DLD1 (cell line): ENCODE measurements at regions not wholly inside any gene's neighbourhood (a gene's known extent, or its start where the extent isn't known, plus 50 kb on each side); places are given as distances from the start of the nearest gene placed in this dataset.

ENCODE experiments used
- in situ Hi-C: cut with HindIII; loops from 2 replicates; pipeline ENCODE4 v1.10.0; 2017; ENCODE audit warnings: low sequenced_read_pairs

DNA sequence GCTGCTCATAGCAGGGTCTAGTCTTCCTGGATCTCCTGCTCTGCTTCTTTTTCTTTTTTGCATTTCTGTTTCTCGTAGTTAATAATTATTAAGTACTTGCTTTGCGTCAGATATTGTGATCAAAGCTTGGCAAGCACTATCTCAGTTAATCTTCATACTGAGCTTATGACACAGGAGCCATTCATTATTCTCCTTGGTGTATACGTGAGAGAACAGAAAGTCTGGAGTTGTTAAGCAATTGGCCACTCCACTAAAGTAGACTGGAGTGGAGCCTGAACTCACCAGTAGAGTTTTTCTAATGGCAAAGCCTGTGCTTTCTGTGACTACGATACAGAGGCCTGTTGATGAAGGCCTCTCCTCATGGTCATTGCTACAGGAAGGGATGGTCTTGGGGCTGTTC, 285.9 kb downstream of the RFC3 start:
- in situ Hi-C loops = no loop called here

DNA sequence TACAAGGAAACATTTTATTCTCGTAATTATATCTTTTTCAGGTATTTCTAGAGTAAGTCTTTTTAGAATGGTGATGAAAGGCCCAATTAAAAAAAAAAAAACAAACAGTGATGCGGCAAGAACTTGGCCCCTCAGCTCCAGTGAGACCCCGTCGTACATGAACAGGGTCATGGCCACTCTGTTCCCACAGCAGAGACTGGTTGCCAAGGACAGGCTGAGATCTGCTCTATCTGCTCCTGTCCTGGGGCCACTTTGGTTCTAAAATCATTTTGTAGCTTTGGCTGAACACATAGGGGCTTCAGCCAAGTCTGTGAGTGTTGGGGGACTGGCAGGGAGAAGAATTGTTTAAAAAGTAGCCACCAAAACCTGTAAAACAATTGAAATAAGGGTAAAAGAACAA, 286.9 kb downstream of the RFC3 start:
- in situ Hi-C loops = no loop called here

- in situ Hi-C loops = no loop called here
Measured at GRCh38 chr13:34107806-34108205, 289.9 kb downstream of the RFC3 start.

GRCh38 chr13:34108410-34108809, 290.5 kb downstream of the RFC3 start:
- in situ Hi-C loops = no loop called here

GRCh38 chr13:34114581-34114980, 296.6 kb downstream of the RFC3 start:
- in situ Hi-C loops = no loop called here

GRCh38 chr13:34116651-34117050, 298.7 kb downstream of the RFC3 start:
- in situ Hi-C loops = no loop called here

GRCh38 chr13:34124666-34125306, 306.8 kb downstream of the RFC3 start:
- in situ Hi-C loops = no loop called here

- in situ Hi-C loops = no loop called here
Measured at GRCh38 chr13:34127523-34127922, 309.6 kb downstream of the RFC3 start.

GRCh38 chr13:34128661-34129060, 310.7 kb downstream of the RFC3 start:
- in situ Hi-C loops = no loop called here

DNA sequence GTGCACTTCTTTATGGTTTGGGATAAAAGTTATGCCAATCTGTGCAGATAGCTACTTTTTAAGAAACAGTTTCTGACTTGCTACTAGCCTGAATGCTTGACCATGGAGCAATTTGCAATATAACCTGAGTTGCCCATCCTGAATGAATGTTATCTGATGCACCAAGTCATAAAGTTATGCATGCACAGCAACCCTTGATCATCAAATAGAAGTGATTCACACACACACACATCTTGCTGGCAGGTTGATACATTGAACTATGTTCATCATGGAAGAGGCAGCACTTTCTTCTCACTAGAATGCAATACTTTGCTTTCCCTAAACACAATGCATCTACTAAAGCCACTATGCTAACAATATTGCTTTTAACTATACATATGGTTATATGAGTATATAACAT, 311.5 kb downstream of the RFC3 start:
- in situ Hi-C loops = no loop called here

GRCh38 chr13:34137200-34137599, 319.3 kb downstream of the RFC3 start:
- in situ Hi-C loops = no loop called here

- in situ Hi-C loops = no loop called here
Measured at GRCh38 chr13:34139660-34140227, 321.8 kb downstream of the RFC3 start.

GRCh38 chr13:34143637-34144036, 325.7 kb downstream of the RFC3 start:
- in situ Hi-C loops = no loop called here

- in situ Hi-C loops = no loop called here
Measured at GRCh38 chr13:34144142-34144541, 326.2 kb downstream of the RFC3 start.

GRCh38 chr13:34145061-34145460, 327.1 kb downstream of the RFC3 start:
- in situ Hi-C loops = no loop called here

DNA sequence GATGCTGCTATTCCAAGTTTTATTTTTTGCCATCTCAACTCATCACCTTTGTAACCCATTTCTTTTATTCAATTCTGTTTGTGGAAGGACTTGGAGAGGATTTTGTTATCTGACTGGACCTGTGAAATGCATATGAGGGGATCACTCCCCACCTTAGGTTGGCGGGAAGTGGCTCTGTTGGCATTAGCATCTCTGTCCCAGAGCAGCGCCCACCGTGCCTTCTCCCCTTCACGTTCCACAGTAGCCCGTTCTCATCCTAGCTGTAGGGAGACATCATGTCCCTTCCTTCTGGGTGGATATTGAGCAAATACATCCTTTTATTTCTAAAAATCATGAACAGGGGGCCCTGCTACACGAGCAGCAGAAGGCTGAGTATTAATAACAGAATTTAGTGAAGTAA, 330.4 kb downstream of the RFC3 start:
- in situ Hi-C loops = no loop called here

GRCh38 chr13:34151885-34152284, 333.9 kb downstream of the RFC3 start:
- in situ Hi-C loops = no loop called here

GRCh38 chr13:34152409-34152808, 334.5 kb downstream of the RFC3 start:
- in situ Hi-C loops = no loop called here

- in situ Hi-C loops = no loop called here
Measured at GRCh38 chr13:34152996-34153395, 335.0 kb downstream of the RFC3 start.

- in situ Hi-C loops = no loop called here
Measured at GRCh38 chr13:34153428-34154180, 335.7 kb downstream of the RFC3 start.

- in situ Hi-C loops = no loop called here
Measured at GRCh38 chr13:34155931-34156607, 338.1 kb downstream of the RFC3 start.
